Activated T-cell treated with anti-CD3 and anti-CD28 coated beads, Interleukin-2, amount 50 U/mL, for 4 hours (primary cell): ENCODE measurements at regions not wholly inside any gene's neighbourhood (a gene's known extent, or its start where the extent isn't known, plus 50 kb on each side); places are given as distances from the start of the nearest gene placed in this dataset.
"Not testable (repeated sequence)": the region's sequence is repeated elsewhere in the genome, so short reads cannot be mapped to it uniquely, and the experiment has no call there.

Experiments used
- ATAC-seq, 2 donors: fragments of 200-7000 bp; cut with Tn5 transposase; one replicate each; pipeline ENCODE4 v1.10.0; 2021
- DNase-seq: peaks from one replicate; pipeline ENCODE4 v3.0.0-alpha.2; 2020
- H3K27me3 Mint-ChIP-seq: one replicate; pipeline ENCODE4 v1.8.0; 2021; ENCODE audit warnings: low read depth, mixed read lengths
- H3K36me3 Mint-ChIP-seq: one replicate; pipeline ENCODE4 v1.8.0; 2022; ENCODE audit warnings: mixed read lengths; ENCODE audit not compliant: insufficient read depth
- H3K4me1 Mint-ChIP-seq: one replicate; pipeline ENCODE4 v1.8.0; 2021; ENCODE audit warnings: low read depth, mixed read lengths
- H3K4me3 Mint-ChIP-seq: one replicate; pipeline ENCODE4 v1.8.0; 2021; ENCODE audit warnings: mild to moderate bottlenecking, moderate library complexity, mixed read lengths
- H3K9me3 Mint-ChIP-seq: one replicate; pipeline ENCODE4 v1.8.0; 2021; ENCODE audit warnings: mixed read lengths

DNA sequence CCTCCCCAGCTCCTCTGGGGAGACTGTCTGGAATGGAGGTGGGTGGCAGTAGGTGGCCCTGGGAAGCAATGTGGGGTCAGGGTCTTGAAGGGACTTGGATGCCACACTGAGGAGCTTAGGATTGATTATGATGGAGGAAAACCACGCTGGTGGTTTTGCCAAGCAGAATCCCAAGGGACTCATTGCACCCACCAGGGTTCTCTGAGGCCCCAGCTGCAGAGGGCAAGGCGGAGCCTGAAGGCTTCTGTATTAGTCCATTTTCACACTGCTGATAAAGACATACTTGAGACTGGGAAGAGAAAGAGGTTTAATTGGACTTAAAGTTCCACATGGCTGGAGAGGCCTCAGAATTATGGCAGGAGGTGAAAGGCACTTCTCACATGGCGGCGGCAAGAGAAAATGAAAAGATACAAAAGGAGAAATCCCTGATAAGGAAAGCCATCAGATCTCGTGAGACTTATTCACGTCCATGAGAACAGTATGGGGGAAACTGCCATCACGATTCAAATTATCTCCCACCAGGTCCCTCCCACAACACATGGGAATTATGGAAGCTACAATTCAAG is 87.2 kb upstream of the YWHAQ start:
- ATAC-seq, result no peak
- DNase-seq, result no peak
- peaks cover under 1% of the 10 kb centered on the region for H3K4me1 Mint-ChIP-seq
- no peaks in the 10 kb centered on the region for H3K36me3 Mint-ChIP-seq
- H3K9me3 Mint-ChIP-seq, result no peaks in the 10 kb centered on the region
- no peaks in the 10 kb centered on the region for H3K27me3 Mint-ChIP-seq
- no peak overlapping the region for H3K4me3 Mint-ChIP-seq

DNA sequence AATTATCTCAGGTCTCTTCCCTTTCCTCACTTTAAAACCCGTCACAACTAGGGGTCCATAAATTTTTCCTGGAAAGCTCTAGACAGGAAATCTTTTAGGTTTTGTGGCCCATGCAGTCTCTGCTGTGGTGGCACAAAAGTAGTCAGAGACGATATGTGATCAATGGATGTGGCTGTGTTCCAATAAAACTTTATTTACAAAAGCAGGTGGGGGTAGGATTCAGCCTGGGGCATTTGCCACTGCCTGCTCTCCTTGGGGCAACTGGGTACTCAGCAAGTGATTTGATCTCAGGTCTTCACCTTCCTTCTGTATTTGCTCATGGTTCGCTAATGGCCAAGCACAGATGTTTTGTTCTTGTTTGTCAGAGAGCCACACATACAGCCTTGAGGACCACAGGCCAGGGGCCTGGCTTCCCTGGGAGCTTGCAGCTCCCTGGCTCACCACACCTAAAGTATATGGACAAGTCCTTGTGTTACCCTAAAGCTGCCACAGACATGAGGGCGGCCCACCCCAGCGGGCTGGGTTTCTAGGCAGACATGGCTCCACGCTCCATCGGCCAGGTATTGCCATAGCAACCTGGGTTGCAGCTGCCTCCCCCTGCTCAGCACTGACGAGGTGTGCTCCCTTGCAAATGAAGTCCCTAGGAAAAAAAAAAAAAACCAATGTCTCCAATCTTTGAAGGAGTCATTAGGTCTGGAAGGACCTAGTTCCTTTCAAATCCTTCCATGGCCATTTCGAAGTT is 89.7 kb upstream of the YWHAQ start:
- Mint-ChIP-seq H3K4me1 (no peaks in the 10 kb centered on the region), H3K27me3 (no peaks in the 10 kb centered on the region), H3K36me3 (no peaks in the 10 kb centered on the region), H3K4me3 (no peak overlapping the region), H3K9me3 (no peaks in the 10 kb centered on the region)
- no peak for ATAC-seq
- no peak for DNase-seq

DNA sequence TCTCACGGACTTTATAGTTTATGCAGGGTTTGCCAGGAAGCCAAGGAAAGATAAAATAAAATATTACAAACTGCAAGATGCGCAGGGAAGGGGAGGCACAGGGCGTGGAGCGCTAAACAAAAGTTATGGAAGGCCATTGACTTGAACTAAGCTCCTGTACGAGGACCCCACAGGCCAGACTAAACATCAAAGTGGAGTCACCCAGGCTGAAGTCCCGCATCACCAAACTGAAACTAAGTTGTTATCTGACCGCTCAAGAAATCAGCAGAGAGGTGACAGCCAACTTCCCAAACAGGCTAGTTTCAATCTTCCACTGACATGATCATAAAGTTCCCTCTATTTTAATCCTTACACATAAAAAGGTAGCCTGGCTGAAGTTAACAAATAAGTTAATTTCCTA is 90.5 kb upstream of the YWHAQ start:
- H3K4me3 Mint-ChIP-seq, result no peak overlapping the region
- H3K4me1 Mint-ChIP-seq, result no peaks in the 10 kb centered on the region
- H3K9me3 Mint-ChIP-seq, result no peaks in the 10 kb centered on the region
- no peaks in the 10 kb centered on the region for H3K36me3 Mint-ChIP-seq
- DNase-seq (no peak), ATAC-seq (no peak)
- H3K27me3 Mint-ChIP-seq, result no peaks in the 10 kb centered on the region

DNA sequence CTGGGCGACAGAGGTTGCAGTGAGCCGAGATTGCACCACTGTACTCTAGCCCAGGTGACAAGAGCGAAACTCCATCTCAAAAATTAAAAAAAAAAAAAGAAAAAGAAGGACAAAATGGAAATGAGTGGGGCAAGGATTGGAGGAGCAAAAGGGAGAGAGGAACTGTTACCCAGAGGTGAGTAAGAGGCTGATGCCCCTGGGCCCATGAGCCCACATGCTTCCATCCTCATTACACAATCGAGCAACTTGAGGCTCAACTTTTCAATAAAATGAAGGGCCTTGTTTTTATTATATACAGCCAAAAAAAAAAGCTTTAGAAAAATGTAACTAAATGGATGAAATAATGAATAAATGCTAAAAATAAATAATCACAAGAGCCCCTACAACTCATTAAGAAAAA is 91.7 kb upstream of the YWHAQ start:
- H3K4me1 Mint-ChIP-seq, result no peaks in the 10 kb centered on the region
- H3K27me3 Mint-ChIP-seq, result no peaks in the 10 kb centered on the region
- no peak for ATAC-seq
- no peak for DNase-seq
- no peaks in the 10 kb centered on the region for H3K36me3 Mint-ChIP-seq
- H3K4me3 Mint-ChIP-seq, result no peak overlapping the region
- H3K9me3 Mint-ChIP-seq, result no peaks in the 10 kb centered on the region

DNA sequence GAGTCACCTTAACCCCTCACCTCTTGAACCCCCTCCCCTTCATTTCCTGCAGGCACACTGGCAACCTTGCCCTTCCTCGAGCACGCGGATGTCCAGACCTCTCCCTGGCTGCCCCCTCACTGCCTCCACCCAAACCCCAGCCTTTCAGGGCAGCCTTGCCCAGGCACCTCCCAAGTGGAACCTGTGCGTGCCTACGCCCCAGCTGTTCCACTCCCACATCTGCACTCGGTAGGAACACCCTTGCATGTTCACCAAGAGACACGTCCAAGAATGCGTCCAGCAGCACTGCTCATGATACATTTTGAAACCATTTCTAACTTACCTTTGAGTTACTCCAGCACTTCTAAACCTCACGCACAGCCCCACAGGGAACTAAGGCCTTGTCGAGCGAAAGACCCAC is 93.8 kb upstream of the YWHAQ start:
- Mint-ChIP-seq H3K4me1 (no peaks in the 10 kb centered on the region), H3K36me3 (no peaks in the 10 kb centered on the region), H3K4me3 (no peak overlapping the region), H3K9me3 (no peaks in the 10 kb centered on the region), H3K27me3 (no peaks in the 10 kb centered on the region)
- DNase-seq (no peak), ATAC-seq (no peak)

DNA sequence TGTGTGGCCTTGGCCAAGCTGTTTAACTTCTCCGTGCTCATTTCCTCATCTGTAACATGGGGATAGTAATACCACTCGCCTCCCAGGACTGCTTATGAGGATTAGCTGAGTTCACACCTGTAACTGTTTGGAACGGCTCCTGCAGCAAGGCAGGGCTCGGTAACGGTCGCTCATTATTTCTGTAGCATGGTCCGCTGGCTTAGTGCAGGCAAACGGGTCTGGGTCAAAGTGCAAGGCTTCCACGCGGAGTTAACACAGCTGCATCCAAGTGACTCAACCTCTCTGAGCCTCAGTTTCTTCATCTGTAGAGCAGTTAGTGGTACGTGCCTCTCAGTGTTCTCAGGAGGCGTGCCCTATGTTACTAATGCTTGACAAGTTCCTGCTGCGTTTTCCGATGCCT is 94.3 kb upstream of the YWHAQ start:
- ATAC-seq, result no peak

DNA sequence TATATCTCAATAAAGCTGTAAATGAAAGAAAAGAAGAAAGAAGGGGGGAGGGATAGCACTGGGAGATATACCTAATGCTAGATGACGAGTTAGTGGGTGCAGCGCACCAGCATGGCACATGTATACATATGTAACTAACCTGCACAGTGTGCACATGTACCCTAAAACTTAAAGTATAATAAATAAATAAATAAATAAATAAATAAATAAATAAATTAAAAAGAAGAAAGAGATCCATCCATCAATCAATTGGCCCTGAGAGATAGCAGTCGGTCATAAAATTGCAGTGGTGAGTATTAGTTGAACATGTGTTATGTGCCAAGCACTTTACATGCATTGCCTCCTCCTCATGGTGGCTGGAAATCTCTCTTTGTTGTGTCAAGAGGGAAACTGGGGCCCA is 95.2 kb upstream of the YWHAQ start:
- ATAC-seq, DNase-seq, H3K4me1 Mint-ChIP-seq, H3K9me3 Mint-ChIP-seq, H3K36me3 Mint-ChIP-seq, H3K27me3 Mint-ChIP-seq, H3K4me3 Mint-ChIP-seq: not testable (repeated sequence)

More for the DNA sequence above, 94.3 kb upstream of the YWHAQ start:
- Mint-ChIP-seq H3K9me3 (no peaks in the 10 kb centered on the region), H3K4me3 (no peak overlapping the region), H3K27me3 (no peaks in the 10 kb centered on the region), H3K36me3 (no peaks in the 10 kb centered on the region), H3K4me1 (no peaks in the 10 kb centered on the region)
- DNase-seq, result no peak

DNA sequence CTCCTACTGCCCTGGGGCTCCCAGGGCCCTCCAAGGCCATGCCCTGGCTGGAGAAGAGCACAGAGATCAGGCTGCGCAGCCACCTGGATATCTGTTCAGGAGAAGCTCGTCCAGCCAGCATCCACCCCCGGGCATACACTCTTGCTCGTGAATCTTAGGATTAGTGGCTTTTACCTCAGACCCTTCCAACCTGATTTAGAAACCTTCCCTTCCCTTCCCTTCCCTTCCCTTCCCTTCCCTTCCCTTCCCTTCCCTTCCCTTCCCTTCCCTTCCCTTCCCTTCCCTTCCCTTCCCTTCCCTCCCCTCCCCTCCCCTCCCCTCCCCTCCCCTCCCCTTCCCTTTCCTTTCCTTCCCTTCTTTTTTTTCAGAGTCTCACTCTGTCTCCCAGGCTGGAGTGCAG is 99.7 kb upstream of the YWHAQ start:
- H3K27me3 Mint-ChIP-seq, H3K4me1 Mint-ChIP-seq, ATAC-seq, H3K36me3 Mint-ChIP-seq, DNase-seq, H3K4me3 Mint-ChIP-seq: not testable (repeated sequence)
- H3K9me3 Mint-ChIP-seq, result peaks cover 11% of the 10 kb centered on the region

DNA sequence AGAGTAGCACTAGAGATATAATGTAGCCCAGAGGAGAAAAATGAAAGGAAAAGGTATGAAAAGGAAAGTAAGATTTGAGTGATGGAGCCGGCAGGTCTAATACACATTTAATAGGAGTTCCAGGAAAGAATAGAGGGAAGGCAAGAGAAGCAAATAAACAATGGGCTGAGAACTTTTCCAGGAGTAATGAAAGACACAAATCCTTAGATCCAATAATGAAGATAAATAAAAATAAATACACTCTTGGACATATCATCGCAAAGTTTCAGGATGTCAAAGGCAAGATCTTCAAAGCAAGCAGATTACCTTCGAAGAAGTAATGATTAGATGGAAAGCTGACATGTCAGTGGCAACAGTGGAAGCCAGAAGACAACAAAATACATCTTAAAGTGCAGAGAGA is 102.0 kb upstream of the YWHAQ start:
- ATAC-seq (no peak), DNase-seq (no peak)
- no peaks in the 10 kb centered on the region for H3K36me3 Mint-ChIP-seq
- peaks cover 28% of the 10 kb centered on the region for H3K4me1 Mint-ChIP-seq
- no peaks in the 10 kb centered on the region for H3K27me3 Mint-ChIP-seq
- peaks cover 11% of the 10 kb centered on the region for H3K9me3 Mint-ChIP-seq
- H3K4me3 Mint-ChIP-seq, result no peak overlapping the region

DNA sequence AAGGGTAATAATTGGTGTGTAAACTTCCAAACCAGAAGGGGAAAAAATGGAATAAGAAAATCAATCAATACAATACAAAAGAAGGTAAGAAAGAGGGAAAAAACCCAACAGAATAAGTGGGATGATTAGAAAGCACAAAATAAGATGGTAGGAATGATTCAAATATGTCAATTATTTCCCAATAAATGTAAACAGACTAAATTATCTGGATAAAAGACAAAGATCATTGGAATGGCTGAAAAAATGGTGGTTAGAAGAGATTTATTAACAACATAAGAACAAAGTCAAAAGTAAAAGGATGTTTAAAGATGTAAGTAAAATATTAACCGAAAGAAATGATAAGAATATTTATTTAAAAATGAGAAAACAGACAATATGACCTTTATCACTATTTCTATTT is 103.5 kb upstream of the YWHAQ start:
- H3K27me3 Mint-ChIP-seq, result no peaks in the 10 kb centered on the region
- peaks cover 11% of the 10 kb centered on the region for H3K9me3 Mint-ChIP-seq
- ATAC-seq (no peak), DNase-seq (no peak)
- peaks cover 40% of the 10 kb centered on the region for H3K4me1 Mint-ChIP-seq
- H3K4me3 Mint-ChIP-seq, result no peak overlapping the region
- H3K36me3 Mint-ChIP-seq, result no peaks in the 10 kb centered on the region

DNA sequence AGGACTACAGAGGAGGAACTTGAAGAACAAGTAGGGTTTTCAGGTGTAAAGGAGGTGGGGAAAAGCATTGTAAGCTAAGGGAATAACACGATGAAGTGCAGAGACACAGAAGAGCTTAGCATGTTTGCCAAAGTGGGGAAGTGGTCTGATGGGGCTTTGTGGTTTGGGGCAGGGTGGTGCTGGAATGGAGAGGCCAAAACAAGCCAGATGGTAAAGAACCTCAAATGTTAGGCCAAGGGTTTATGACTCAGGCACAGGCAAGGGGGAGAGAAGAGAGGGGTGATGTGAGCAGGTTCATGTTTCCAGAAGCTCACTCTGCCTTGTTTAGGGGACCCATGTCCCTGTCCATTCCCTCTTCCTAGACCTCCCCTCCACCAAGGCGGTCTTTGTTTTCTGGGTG is 104.5 kb upstream of the YWHAQ start:
- Mint-ChIP-seq H3K4me3 (no peak overlapping the region), H3K36me3 (no peaks in the 10 kb centered on the region), H3K4me1 (peaks cover 45% of the 10 kb centered on the region), H3K9me3 (peaks cover 11% of the 10 kb centered on the region), H3K27me3 (no peaks in the 10 kb centered on the region)
- DNase-seq (no peak), ATAC-seq (no peak)

DNA sequence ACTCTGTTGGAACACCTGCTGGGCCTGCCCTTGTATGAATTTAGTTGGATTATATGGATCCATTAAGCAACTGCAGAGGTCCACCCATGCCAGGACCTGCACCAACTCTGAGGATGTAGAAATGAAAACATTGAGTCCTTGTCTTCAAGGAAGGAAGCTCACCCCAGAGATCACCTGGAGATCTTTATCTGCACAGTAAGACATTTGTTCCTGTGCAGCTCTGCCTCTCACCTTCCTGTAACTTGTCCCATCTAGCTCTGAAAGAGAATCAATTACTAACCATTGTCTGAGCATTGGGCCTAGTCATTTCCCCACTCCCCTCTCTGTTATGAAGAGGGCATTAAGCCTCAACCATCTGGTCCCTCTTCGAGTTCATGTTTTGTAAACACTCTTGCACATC is 105.2 kb upstream of the YWHAQ start:
- Mint-ChIP-seq H3K27me3 (no peaks in the 10 kb centered on the region), H3K9me3 (peaks cover 11% of the 10 kb centered on the region), H3K4me1 (peaks cover 48% of the 10 kb centered on the region), H3K4me3 (no peak overlapping the region), H3K36me3 (no peaks in the 10 kb centered on the region)
- no peak for DNase-seq
- ATAC-seq, result peak in 1 of 2 donors; percentile 32

DNA sequence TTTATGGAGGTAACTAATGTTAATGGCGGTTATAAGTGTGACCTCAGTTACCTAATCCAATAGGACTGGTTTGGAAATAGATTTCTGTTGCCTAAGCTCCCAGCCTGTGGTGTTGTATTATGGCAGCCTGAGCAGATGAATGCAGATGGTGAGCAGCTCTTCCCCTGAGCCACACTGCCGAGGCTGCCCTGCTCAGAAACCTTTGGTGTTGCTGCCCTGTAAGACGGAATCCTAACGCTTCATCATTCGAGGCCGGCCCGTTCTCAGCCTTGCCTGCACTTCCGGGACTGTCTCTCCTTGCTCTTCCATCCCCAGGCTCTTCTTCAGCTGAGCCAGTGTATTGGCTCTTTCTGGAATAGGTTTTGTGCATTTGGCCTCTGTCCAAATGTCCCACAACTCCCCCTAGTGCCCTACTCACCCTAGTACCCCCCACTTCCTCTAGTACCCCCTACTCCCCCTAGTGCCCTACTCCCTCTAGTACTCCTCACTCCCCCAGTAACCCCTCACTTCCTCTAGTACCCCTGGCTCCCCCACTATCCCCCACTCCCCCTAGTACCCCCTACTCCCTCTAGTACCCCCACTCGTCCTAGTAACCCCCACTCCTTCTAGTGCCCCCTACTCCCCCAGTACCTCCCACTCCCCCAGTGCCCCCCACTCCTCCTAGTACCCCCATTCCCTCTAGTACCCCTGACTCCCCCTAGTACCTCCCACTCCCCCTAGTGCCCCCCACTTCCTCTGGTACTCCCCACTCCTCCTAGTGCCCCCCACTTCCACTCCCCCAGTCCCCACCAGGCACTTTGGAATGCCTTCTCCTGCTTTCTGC is 106.0 kb upstream of the TAF1B start:
- Mint-ChIP-seq H3K9me3 (peaks cover 11% of the 10 kb centered on the region), H3K27me3 (no peaks in the 10 kb centered on the region), H3K36me3 (no peaks in the 10 kb centered on the region), H3K4me1 (peaks cover 49% of the 10 kb centered on the region), H3K4me3 (no peak overlapping the region)
- ATAC-seq (no peak), DNase-seq (no peak)

DNA sequence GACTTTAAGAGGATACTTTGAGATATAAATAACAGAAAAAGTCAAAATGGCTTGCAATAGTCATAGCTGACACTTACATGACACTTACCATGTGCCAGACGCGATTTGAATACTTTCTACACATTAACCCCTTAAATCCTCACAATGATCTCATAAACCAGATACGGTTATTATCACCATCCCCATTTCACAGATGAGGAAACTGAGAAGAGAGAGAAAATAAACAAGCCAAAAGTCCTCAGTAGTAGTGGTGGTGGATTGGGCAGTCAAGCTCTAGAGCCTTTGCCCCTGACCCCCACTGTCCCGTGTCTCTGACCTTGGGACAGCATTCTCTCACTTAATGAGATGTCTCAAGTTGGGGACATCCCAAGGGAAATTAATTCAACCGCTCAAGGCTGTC is 105.2 kb upstream of the TAF1B start:
- H3K4me3 Mint-ChIP-seq, result peak overlapping the region; percentile 11
- H3K27me3 Mint-ChIP-seq, result no peaks in the 10 kb centered on the region
- no peaks in the 10 kb centered on the region for H3K36me3 Mint-ChIP-seq
- peaks cover 49% of the 10 kb centered on the region for H3K4me1 Mint-ChIP-seq
- peaks cover 11% of the 10 kb centered on the region for H3K9me3 Mint-ChIP-seq
- no peak for DNase-seq
- no peak for ATAC-seq
